HG03469 (cell line): ENCODE measurements at regions not wholly inside any gene's neighbourhood (a gene's known extent, or its start where the extent isn't known, plus 50 kb on each side); places are given as distances from the start of the nearest gene placed in this dataset.
"Not testable (repeated sequence)": the region's sequence is repeated elsewhere in the genome, so short reads cannot be mapped to it uniquely, and the experiment has no call there.

Experiments used
- ATAC-seq: cut with Tn5 transposase; IDR thresholded peaks from one replicate; pipeline ENCODE4 v1.9.1; 2021; ENCODE audit warnings: mild to moderate bottlenecking, moderate library complexity, moderate number of reproducible peaks; ENCODE audit not compliant: unreplicated experiment

DNA sequence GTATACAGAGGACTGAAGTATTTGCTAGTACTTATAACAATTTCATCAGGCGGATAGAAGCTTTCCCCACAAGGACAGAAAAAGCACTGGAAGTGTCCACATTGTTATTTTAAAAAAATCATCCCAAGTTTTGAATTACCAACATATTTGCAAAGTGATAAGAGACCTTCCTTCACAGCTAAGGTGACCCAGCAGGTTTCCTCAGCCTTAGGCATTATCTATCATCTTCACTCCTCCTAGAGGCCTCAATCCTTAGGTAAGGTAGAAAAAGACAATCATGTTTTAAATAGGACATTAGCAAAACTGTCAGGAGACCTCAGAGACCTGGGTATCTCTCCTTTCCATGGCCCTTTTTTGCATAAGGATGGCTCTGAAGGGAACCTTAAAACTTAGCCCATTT is 72.5 kb upstream of the CHD6 start:
- ATAC-seq = no peak

DNA sequence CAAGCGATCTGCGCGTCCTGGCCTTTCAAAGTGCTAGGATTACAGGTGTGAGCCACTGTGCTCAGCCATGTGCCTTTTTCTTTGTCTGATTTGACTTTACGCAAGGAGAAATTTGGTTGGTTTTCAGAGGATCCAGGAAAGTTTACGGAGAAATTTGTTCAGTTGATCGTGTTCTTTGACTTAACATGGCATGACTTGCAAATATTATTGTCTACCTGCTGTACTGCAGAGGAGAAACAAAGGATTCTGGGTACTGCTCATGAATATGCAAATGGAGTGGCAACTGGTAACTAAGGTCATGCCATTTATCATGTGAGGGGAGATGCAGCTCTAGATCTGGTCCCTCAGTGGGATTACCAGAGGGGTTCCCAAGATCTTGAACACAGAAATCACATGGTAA is 68.8 kb upstream of the CHD6 start:
- ATAC-seq = no peak

GRCh38 chr20:41685145-41685544 is 67.0 kb upstream of the CHD6 start:
- ATAC-seq = not testable (repeated sequence)

DNA sequence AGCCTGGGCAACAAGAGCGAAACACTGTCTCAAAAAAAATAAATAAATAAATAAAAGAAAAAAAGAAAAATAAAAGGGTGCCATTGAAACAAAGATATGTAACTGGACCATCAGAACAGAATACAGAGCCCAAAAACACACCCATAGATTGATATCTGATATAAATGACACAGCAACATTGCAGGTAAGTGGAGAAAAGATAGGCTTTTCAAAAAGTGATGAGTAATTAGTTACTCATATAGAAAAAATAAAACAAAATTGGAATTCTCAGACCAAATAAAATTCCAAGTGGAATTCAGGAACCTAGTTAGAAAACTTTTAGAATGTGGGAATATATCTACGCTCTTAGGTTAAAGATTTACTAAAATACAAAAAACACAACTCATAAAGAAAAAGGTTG is 60.6 kb upstream of the CHD6 start:
- no peak for ATAC-seq

GRCh38 chr20:41672282-41672681 is 54.1 kb upstream of the CHD6 start:
- ATAC-seq = no peak

- ATAC-seq = no peak
Observed at GRCh38 chr20:41671143-41671542, 53.0 kb upstream of the CHD6 start.

DNA sequence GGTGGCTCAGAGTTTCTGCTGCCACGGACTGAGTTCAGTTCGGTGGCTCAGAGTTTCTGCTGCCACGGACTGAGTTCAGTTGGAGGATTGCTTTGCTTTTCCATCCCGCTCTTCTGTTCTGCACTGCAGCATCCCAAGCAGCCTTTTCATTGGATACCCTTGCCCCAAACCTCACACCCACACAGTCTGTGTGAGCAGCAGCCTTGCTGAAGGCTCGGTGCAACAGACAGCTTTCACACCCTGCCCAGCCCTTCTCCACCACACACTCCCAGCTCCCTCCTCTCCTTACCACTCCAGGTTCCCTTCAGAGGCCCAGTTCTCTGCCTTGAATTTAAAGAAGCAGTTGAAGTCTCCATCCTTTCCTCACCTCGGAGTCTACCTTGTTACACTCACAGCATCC is 52.5 kb upstream of the CHD6 start:
- ATAC-seq = no peak

GRCh38 chr20:41669708-41670263 is 51.6 kb upstream of the CHD6 start:
- no peak for ATAC-seq

- ATAC-seq = no peak
Observed at GRCh38 chr20:41668057-41668749, 50.0 kb upstream of the CHD6 start.
